RPMI8226 (cell line): ENCODE measurements at regions not wholly inside any gene's neighbourhood (a gene's known extent, or its start where the extent isn't known, plus 50 kb on each side); places are given as distances from the start of the nearest gene placed in this dataset.
"Not testable (repeated sequence)": the region's sequence is repeated elsewhere in the genome, so short reads cannot be mapped to it uniquely, and the experiment has no call there.

Experiments
- DNase-seq: peaks from one replicate; pipeline ENCODE4 v3.0.0-alpha.2; 2015

DNA sequence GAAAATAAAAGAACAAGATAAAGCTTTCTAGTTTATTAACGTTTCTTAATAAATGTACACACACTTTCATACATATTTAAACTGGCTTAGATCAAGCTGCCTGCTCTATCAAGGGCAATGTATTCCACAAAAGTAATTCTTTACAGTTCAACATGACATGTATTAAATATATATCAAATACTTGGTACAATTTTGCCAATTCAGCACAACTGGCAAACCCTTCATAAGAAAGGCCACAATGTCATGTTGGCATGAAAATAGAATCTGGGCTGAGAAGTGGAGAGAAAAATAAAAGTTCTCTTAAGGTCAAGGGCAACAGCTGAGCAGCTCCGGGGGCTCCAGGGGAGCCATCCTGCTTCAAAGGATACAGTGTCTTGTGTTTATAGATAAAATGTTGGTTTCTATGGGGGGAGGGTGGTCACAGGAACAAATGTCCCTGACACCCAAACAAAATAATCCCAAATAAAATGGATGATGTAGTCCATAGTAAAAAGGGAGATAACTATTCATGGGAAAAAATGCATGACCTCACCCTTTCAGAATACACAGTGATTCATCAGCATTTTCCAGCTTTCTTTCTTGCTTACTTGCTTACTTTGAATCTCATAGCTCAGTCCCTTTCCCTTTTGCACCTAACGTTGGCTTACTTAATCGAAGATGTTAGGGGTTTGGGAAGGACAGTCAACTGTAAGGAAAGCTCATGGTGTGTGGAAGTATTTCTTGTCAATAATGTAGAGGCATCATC lies 494.9 kb downstream of the NYAP2 start:
- no peak for DNase-seq

DNA sequence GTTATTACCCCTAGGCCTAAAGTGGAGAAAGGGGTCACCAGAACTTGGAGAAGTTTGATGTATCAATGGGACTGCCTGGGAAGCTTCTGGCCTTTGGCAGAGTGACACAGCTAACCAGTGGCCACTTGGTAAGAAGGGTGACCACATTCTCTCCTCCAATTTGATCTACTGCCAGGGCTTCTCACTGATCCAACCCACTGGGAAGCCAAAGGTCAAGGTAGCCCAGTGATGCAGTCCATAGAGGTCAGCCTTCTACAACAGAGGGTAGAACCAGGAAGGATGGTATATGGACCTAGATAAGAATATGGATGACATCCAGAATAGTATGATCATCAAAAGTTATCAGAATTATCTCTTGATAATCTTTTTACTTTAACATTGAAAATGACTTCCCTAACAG lies 493.6 kb downstream of the NYAP2 start:
- no peak for DNase-seq

DNA sequence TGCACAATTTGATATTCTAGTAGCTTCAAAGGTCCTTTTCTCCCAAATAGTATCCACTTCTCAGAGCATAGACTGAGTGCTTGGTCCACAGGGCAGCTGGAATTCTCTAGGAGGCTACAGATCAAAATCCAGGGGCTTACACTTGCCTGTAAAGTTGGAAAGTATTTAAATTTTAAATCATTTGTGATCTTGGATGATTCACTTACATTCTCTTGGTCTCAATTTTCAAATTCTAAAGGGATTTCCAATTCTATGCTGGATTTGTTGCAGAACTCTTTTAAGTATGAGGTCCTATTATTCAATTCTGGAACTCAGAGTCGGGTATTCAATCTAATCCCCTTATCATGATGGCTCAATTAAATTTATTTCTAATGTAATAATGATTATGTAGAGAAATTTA lies 492.3 kb downstream of the NYAP2 start:
- DNase-seq = no peak

DNA sequence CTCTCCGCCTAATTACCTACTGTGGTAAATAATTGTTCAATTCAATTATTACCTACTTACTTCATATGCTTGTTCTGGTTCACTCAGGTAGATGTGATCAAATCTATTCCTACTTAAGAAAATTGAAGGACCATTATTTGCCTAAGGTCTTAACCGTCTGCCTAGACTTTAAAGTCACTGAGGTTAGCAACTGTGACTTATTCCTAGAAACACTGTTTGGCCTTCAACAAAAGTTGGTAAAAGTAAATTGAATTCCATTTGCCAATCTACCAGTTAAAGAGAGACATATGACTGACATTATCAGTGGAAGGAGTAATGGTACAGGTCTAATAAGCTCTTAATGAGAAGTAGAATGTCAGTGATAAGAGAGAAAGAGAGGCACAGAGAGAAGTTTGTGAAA lies 491.5 kb downstream of the NYAP2 start:
- DNase-seq = no peak

DNA sequence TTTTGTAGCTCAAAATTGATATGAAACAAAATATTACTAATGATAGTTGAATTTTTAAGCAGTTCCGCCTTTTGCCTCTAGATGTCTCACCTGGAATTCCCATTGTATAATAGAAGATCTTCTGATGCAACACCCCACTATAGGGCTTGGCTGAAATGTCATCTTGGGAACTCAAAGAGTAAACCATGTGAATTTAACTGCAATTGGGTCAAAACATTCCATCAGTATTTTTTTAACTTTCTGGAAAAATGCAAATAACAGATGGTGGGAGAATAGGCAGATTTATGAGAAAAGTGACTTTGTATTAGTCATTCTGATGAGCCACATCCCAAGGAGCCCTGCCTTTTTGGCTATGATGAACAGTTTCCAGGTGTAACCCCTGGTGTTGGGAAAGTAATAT lies 489.9 kb downstream of the NYAP2 start:
- DNase-seq = peak; percentile 5

DNA sequence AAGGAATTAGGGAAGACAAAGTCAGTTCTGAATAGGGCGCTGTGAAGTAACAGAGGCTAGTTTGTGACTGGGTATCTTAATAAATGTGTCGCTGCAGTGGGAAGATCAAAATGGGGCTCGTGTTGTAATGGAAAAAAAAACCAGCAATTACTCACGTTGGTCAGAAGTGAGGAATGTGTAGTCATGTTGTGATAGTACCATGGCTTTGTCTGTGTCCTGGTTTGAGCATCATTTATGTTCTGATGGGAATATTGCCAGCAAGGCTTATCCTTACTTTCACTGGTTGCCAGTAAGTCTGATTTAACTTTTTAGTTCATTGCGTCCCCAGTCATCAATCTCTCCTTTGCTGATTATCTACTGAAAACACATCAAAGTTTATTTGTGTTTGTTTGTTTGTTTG lies 467.6 kb downstream of the NYAP2 start:
- no peak for DNase-seq

DNA sequence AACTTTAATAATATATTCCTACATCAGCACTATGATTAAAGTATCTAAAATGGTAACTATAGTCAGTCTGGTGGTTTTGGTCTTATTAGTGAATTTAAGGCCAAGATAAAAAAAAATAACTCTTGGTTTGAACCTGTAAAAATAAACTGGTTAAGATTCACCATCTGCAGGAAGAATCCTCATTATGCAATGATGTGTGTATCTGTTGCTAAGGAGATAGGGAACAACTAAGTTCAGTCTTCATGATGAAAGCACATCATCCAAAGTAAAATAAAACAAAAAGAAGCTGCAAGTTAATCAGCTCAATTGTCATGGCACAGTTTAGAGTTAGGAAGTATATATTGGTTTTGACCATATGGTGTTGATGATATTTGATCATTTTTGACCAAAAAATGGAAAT lies 466.0 kb downstream of the NYAP2 start:
- DNase-seq = no peak

DNA sequence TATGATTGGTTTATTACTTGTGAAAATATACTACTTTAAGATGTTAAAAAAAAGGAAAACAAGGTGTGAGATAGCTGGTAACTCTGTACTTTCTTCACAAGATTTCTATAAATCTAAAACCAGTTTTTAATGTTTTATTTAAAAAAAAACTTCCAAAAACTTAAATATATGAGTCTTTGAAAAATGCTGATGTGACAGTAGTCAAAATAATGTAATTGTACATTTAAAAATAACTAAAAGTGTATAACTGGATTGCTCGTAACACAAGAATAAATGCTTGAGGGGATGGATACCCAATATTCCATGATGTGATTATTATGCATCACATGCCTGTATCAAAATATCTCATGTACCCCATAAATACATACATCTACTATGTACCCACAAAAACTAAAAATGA lies 464.9 kb downstream of the NYAP2 start:
- DNase-seq = no peak

DNA sequence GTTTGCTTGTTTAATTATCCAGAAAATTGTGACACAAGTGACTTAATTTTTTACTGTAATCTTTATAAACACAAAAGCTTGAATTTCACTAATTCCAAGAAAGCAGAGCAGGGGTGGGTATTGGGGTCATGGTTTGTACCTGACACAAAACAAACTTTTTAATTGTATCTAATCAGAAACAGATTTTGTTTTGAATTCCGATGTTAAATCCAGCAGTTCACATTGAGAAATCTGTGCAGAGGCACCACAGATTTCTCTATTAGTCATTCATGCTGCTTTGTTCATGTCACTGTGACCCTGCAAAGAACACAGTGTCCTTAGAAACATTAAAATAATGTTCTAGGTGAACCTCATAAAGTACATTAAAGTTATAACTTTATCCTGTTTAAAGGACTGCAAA lies 443.4 kb downstream of the NYAP2 start:
- DNase-seq = no peak

DNA sequence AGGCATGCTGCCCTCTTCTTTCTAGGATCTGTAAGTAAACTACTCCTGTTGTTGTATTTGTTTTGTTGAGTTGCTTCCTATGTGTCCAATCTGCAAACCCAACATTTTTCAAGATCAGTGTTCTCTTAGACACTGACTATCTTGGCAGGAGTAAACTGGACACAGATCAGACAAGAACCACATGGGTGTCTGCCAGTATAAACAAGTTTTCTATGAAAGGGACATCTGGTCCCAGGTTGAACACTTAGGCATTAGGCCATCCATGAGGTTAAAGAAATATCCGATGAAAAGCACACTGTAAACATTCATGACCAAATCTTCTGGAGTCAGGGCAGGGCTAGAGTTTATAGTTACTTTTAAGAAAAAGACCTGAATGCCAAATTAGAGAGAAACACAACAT lies 441.8 kb downstream of the NYAP2 start:
- DNase-seq = no peak

DNA sequence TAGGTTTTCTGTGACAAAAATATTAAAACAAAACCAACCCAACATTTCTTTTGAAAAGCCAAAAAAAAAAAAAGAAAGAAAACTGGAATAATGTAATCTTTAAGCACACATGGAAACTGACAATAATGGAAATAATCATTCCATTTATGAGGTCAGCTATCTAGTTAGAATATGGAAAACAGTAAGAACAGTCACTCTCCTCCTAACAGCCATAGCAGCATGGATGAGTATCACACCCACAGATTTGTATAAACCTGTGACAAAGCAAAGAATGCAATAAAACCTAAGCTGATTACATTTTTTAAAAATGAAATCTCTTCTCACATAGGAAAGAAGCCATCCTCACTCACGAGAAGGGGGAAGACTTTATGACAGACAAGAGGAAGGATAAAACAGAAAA lies 437.8 kb downstream of the NYAP2 start:
- DNase-seq = no peak

DNA sequence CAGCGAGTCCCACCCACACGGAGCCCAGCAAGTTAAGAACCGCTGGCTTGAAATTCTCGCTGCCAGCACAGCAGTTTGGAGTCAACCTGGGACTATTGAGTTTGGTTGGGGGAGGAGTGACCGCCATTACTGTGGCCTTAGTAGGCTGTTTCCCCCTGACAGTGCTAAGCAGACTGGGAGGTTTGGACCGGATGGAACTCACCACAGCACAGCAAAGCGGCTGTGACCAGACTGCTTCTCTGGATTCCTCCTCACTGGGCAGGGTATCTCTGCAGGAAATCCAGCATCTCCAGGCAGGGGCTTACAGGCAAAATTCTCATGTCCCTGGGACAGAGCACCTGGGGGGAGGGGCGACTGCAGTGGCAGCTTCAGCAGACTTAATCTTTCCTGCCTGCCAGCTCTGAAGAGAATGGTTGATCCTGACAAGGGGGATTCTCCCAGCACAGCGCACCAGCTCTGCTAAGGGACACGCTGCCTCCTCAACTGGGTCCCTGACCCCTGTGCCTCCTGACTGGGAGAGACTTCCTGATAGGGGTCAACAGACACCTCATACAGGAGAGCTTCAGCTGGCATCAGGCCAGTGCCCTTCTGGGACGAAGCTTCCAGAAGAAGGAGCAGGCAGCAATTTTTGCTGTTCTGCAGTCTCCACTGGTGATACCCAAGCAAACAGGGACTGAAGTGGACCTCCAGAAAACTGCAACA lies 425.4 kb downstream of the NYAP2 start:
- DNase-seq = no peak

DNA sequence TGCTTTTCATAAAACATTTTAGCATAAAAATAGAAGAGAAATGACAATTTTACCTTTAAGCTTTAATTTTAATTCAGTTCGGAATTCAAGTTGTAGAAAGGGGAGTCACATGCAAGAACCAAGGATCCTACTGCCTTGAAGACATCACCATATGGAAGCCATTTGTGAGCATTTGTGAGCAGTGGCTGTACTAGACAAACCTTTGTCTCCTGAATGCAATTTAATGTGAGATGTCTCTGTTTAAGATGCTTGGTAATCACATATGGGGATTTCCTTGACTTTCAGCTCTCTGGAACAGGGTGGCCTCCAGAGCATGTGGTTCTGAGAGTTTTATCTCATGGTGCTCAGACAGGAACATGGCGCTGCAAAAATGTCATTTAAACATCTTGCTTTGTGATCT lies 421.8 kb downstream of the NYAP2 start:
- no peak for DNase-seq

DNA sequence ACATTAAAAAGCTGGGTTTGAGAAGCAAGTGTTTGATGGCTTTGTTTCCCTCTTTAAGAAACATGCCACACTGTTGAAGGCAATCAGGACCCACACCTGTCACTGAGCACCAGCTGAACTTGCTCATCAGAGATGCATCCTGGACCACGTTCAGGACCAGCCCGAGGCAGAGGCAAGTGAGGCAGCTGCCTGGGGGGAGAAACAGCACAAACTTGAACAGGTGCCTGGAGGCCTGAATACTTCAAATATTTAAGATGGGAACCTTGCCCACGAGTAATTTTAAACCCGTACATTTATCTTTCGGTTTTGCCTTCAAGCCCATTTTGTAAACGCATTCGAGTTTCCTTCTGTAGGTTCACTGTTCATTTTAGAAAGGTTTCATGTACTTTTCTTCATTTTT lies 421.3 kb downstream of the NYAP2 start:
- DNase-seq = no peak

DNA sequence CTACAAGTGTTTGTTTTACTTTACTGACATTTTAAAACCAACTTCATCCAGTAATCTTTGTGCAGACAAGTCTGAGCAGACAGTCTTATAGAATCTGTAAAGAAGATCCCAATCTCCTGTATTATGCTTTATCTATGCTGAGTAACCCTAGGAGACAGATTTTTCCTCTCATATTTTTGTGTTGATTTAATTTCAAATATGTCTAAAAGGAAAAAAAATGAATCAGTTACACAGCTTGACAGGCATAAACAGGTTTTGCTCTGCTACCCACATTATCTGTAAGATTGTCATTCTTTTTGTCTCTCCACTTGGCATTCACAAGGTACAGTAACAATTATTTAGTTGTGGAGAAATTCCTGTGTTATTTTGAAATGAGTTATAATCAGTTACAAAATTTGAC lies 415.0 kb downstream of the NYAP2 start:
- DNase-seq = no peak

DNA sequence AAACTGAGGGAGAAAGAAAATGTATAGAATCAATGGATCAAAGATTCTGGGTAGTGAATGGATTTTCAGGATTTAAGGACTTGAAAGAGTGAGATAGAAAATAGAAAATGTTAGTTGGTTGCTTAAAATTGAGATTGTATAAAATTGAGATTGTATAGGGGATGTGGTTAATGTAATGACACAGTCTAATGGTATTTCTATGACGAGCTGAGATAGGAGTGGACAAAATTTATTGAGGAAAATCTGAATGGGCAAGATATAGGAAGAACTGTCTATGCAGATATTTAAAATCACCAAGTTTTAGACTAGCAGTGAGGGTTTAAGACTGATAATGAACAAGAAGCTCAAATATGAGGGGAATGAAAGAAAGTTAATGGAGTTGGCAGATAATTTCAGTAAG lies 406.6 kb downstream of the NYAP2 start:
- no peak for DNase-seq

DNA sequence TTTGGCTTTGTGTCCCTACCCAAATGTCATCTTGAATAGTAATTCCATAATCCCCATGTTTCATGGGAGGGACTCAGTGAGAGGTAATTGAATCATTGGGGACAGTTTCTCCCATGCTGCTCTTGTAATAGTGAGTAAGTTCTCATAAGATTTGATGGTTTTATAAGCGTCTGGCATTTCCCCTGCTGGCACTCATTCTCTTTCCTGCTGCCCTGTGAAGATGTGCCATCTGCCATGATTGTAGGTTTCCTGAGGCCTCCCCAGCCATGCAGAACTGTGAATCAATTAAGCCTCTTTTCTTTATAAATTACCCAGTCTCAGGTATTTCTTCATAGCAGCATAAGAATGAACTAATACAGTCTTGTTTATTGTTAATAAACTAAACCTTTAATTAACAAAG lies 402.6 kb downstream of the NYAP2 start:
- DNase-seq = not testable (repeated sequence)

DNA sequence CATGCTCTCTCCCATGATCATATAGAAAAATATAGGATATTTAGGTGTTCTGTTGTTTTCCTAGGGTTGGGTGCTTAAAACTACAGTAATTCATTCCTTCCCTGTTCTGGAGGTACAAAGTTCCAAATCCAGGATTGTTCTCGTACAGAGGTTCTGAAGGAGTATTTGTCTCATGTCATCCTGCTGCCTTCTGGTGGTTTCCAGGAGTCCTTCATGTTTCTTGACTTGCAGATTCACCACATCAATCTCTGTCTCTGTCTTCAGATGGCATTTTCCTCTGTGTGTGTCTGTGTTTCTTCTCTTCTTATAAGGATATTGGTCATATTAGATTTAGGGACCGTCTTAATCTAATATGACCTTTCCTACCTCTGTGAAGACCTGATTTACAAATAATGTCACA lies 397.9 kb downstream of the NYAP2 start:
- no peak for DNase-seq

DNA sequence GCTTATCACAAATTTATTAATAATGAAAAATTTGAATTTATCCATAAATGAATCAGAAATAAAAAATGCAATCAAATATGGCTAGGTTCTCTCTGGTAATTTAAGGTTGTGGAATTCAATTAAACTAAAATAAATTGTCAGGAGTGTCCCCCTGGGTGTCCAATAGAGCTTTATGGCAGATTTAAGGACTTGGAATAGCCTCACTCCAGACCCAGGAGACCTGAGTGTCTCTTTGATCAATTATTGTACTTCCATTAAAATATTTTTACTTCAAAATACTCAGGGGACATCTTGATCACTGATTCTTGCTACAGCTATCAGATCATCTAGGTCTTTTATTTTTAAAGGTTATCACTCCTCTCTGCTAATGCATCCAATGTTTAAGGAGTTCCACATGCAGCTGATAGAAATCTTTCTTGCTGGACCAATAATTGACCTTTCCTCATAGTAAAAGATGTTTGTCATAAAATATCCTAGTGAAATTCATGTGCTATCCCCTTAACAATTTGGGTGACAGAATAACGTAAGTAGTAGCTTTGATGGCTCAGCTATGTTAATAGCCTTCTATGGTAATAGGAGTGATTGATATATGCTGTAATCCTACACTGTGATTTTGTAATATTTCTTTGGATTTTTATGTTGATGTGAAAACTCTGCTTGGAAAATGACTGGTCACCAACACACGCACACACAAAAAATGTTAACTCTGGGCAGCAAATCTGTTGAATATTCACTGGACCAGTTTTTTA lies 395.3 kb downstream of the NYAP2 start:
- no peak for DNase-seq

DNA sequence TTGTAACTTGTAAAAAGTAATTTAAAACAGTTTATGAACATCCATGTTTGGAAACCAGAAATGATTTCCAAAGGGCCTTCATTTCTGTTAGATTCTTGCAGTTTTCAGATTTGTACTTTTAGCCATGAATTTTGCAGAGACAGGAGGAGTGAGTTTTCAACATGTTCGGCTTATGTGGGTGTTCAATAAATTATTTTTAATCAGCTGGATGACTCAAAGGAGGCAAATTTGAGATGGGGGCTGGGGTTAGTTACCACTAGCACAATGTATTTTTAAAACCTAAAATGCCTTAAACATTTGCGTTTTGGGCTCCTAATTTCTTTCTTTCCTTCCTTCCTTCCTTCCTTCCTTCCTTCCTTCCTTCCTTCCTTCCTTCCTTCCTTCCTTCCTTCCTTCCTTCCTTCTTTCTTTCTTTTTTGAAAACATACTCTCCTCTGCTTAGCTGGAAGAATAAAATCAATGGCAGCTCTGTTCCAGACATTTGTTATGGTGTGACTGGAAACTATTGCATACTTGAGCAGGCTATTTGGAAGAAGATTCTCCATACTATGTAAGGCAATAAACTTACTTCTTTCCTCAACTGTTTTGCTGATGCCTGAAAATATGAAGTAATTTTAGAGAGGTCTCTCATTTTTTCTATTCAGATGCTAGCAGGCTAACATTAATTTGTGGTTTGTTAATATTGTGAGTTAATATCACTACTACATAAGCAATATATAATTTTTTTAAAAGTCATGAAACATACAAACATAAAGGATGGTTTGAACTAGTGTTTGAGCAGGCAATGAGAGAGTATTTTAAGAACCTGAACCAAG lies 394.4 kb downstream of the NYAP2 start:
- DNase-seq = no peak

DNA sequence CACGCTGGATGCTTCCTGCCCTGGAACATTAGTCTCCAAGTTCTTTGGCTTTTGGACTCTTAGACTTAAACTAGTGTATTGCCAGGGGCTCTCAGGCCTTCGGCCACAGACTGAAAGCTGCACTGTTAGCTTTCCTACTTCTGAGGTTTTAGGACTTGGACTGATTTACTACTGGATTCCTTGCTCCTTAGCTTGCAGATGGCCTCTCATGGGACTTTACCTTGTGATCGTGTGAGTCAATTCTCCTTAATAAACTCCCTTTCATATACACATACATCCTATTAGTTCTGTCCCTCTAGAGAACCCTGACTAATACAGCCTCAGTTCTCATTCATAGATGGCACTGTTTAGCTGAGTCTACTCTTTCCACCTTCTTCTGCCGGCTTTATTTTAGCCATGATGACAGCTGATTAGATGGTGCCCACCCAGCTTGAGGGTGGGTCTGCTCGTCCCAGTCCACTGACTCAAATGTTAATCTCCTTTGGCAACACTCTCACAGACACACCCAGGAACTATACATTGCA lies 389.1 kb downstream of the NYAP2 start:
- no peak for DNase-seq

DNA sequence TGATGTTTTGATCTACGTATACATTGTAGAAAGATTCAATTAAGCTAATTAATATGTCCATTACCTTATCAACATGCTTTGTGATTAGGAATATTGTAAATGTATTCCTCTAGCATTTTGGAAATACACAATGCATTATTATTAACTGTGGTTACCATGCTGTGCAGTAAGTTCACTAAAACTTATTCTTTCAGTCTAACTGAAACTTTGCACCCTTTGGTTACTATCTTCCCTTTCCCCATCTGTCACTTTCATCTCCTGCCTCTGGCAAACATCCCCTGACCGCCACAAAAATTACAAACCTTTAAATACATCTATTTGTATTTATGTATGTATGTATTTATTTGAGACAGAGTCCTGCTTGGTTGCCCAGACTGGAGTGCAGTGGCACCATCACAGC lies 388.0 kb downstream of the NYAP2 start:
- DNase-seq = no peak

DNA sequence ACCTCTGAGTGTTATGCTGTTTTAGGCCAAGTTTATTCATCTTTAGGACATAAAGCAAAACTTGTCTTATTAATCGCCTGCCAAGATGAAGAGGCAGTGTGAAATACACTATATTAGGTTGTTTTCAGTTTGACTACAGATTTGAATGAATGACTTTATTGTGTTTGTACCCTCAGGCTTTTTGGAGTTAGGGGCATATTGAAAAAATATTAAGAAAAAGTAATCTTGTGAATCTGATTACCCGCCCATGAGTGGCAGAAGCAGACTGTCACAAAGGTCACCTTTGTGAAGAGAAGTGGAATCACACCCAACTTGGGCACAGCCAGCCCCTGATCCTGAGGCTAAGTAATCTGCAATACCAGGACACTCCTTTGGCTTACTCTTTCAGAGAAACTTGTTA lies 382.5 kb downstream of the NYAP2 start:
- DNase-seq = no peak
